Liver (tissue), 8 donors: ENCODE measurements at regions not wholly inside any gene's neighbourhood (a gene's known extent, or its start where the extent isn't known, plus 50 kb on each side); places are given as distances from the start of the nearest gene placed in this dataset.

Source experiments
- DNase-seq: peaks from one replicate; pipeline ENCODE4 v3.0.0-alpha.2; 2017; ENCODE audit warnings: low spot score
- H3K27ac ChIP-seq, 2 donors: one replicate each; pipeline ENCODE4 v1.7.0; 2013; ENCODE audit warnings: inconsistent platforms in 2 of 2, low read length in 2 of 2, control low read depth in 1 of 2, low read depth in 1 of 2, mild to moderate bottlenecking in 1 of 2
- H3K27me3 ChIP-seq, 4 donors: one replicate each; pipeline versions ENCODE4 v1.6.1 to v1.7.0; 2013; ENCODE audit warnings: low read length in 3 of 4, inconsistent platforms in 1 of 4, mild to moderate bottlenecking in 1 of 4, moderate library complexity in 1 of 4; ENCODE audit not compliant: control insufficient read depth in 4 of 4, insufficient read depth in 4 of 4
- H3K36me3 ChIP-seq, 4 donors: one replicate each; pipeline versions ENCODE4 v1.6.1 to v1.7.0; 2013; ENCODE audit warnings: low read length in 3 of 4, mild to moderate bottlenecking in 3 of 4, low read depth in 1 of 4, moderate library complexity in 1 of 4; ENCODE audit not compliant: control insufficient read depth in 4 of 4, insufficient read depth in 3 of 4
- H3K4me1 ChIP-seq, 4 donors: one replicate each; pipeline versions ENCODE4 v1.6.1 to v1.7.0; 2013; ENCODE audit warnings: low read length in 3 of 4, mild to moderate bottlenecking in 3 of 4, moderate library complexity in 1 of 4; ENCODE audit not compliant: control insufficient read depth in 4 of 4, insufficient read depth in 4 of 4
- H3K4me3 ChIP-seq, 3 donors: one replicate each; pipeline versions ENCODE4 v1.6.1 to v1.7.0; 2013; ENCODE audit warnings: low read length in 3 of 3, control low read depth in 1 of 3, low read depth in 1 of 3, mild to moderate bottlenecking in 1 of 3
- H3K9ac ChIP-seq, 2 donors: one replicate each; pipeline ENCODE4 v1.7.0; 2013; ENCODE audit warnings: low read length in 2 of 2, mild to moderate bottlenecking in 2 of 2, moderate library complexity in 2 of 2, control low read depth in 1 of 2, low read depth in 1 of 2
- H3K9me3 ChIP-seq, 4 donors: one replicate each; pipeline versions ENCODE4 v1.6.1 to v1.7.0; 2013; ENCODE audit warnings: low read length in 3 of 4; ENCODE audit not compliant: control insufficient read depth in 4 of 4
- ATF3 ChIP-seq: IDR thresholded peaks from 2 replicates; pipeline ENCODE4 v1.6.1; 2016; ENCODE audit warnings: antibody characterized with exemption
- FOXA1 ChIP-seq: IDR thresholded peaks from 2 replicates; pipeline ENCODE4 v1.6.1; 2016; ENCODE audit warnings: antibody characterized with exemption
- FOXA2 ChIP-seq: IDR thresholded peaks from 2 replicates; pipeline ENCODE4 v1.6.1; 2016; ENCODE audit warnings: antibody characterized with exemption
- GABPA ChIP-seq, 2 donors: IDR thresholded peaks in 1 of 2; conservative IDR thresholded peaks in 1 of 2; 2 replicates each; pipeline ENCODE4 v1.6.1; 2016; ENCODE audit warnings: antibody characterized with exemption in 2 of 2, mild to moderate bottlenecking in 1 of 2, moderate library complexity in 1 of 2
- HNF4G ChIP-seq: IDR thresholded peaks from 2 replicates; pipeline ENCODE4 v1.6.1; 2016; ENCODE audit warnings: antibody characterized with exemption
- JUND ChIP-seq, 2 donors: IDR thresholded peaks; 2 replicates each; pipeline ENCODE4 v1.6.1; 2016; ENCODE audit warnings: antibody characterized with exemption in 2 of 2
- NR2F2 ChIP-seq: IDR thresholded peaks from 2 replicates; pipeline ENCODE4 v1.6.1; 2016; ENCODE audit warnings: antibody characterized with exemption
- RAD21 ChIP-seq, 2 donors: IDR thresholded peaks; 2 replicates each; pipeline ENCODE4 v1.6.1; 2016; ENCODE audit warnings: antibody characterized with exemption in 2 of 2, mild to moderate bottlenecking in 2 of 2
- SP1 ChIP-seq: IDR thresholded peaks from 2 replicates; pipeline ENCODE4 v1.6.1; 2018; ENCODE audit warnings: antibody characterized with exemption, mild to moderate bottlenecking
- YY1 ChIP-seq: IDR thresholded peaks from 2 replicates; pipeline ENCODE4 v1.6.1; 2016; ENCODE audit warnings: antibody characterized with exemption, mild to moderate bottlenecking
- WGBS: extraction: QIAGEN DNeasy Blood & Tissue Kit; methylation state at CpG from one replicate; pipeline ENCODE4 v1.1.7; 2013; 5-methylcytosine and 5-hydroxymethylcytosine counted together
- TF ChIP-seq, protein P1 (sequence below): fragments of 150-350 bp; IDR thresholded peaks from 2 replicates; pipeline ENCODE4 v1.5.1; 2017; ENCODE audit warnings: improper control_type of control experiment, low read depth, low read length; ENCODE audit not compliant: missing input control
- TF ChIP-seq, protein P2 (sequence below): IDR thresholded peaks from 2 replicates; pipeline ENCODE4 v1.6.1; 2016; ENCODE audit warnings: antibody characterized with exemption
- donor health status: healthy.
- donor health status: healthy.
- donor health status: healthy.
- donor health status: healthy.
- donor health status: healthy.

DNA sequence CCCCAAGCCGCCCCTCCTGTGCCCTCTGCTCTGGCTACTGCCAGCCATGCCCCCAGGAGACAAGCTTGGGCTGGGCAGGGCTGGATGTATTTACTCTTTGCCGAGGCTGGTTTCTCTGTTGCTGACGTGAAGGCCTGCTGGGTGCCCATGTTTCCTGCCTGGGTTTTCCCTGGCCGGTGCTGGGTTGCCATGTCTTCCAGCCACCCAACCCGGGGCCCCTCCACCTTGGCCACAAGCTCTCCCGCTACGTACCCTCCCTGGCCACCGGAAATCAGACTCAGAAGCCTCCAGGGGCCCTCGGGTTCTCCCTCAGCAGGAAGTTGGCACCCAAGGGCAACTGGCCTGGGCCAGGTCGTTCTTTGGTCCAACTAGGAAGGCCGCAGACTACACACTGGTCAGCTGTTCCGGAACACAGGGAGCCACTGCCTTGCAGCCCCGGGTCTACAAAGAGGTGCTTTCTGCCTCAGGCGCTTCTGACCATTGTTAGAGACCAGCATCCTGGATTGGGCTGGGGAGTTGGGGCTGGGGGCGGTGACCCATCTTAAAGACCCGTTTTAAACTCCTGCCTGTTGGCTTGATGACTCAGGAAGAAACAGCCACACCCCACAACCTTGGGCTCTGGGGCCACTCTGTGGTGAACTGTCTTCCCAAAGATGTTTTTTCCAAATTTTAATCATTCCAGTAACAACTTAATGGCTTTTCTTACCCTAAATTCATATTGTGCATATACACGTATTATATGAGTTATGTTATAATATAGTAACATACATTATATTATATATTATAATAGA lies 71.2 kb upstream of the RUNX3 start (continued):
- TF ChIP-seq, protein P1, sequence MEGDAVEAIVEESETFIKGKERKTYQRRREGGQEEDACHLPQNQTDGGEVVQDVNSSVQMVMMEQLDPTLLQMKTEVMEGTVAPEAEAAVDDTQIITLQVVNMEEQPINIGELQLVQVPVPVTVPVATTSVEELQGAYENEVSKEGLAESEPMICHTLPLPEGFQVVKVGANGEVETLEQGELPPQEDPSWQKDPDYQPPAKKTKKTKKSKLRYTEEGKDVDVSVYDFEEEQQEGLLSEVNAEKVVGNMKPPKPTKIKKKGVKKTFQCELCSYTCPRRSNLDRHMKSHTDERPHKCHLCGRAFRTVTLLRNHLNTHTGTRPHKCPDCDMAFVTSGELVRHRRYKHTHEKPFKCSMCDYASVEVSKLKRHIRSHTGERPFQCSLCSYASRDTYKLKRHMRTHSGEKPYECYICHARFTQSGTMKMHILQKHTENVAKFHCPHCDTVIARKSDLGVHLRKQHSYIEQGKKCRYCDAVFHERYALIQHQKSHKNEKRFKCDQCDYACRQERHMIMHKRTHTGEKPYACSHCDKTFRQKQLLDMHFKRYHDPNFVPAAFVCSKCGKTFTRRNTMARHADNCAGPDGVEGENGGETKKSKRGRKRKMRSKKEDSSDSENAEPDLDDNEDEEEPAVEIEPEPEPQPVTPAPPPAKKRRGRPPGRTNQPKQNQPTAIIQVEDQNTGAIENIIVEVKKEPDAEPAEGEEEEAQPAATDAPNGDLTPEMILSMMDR = no peak
- TF ChIP-seq HNF4G (no peak), SP1 (no peak), ATF3 (no peak), JUND (IDR thresholded peaks at IDR 0.05) (no peak)

GRCh38 chr1:24999906-25000305 lies 69.8 kb upstream of the RUNX3 start:
- no peaks in the 10 kb centered on the region for H3K36me3 ChIP-seq
- H3K4me1 ChIP-seq = no peaks in the 10 kb centered on the region
- H3K27ac ChIP-seq = no peak overlapping the region
- 92% methylated on average over 4 of the region's 4 CpGs for WGBS
- H3K9me3 ChIP-seq = no peaks in the 10 kb centered on the region
- no peak for DNase-seq
- no peak for TF ChIP-seq FOXA2
- TF ChIP-seq ATF3 = no peak
- no peak for TF ChIP-seq GABPA (IDR thresholded peaks at IDR 0.05 in 1 of 2, conservative IDR thresholded peaks at IDR 0.05 in 1 of 2)
- no peak for TF ChIP-seq SP1
- TF ChIP-seq FOXA1 = no peak
- TF ChIP-seq, protein P2, sequence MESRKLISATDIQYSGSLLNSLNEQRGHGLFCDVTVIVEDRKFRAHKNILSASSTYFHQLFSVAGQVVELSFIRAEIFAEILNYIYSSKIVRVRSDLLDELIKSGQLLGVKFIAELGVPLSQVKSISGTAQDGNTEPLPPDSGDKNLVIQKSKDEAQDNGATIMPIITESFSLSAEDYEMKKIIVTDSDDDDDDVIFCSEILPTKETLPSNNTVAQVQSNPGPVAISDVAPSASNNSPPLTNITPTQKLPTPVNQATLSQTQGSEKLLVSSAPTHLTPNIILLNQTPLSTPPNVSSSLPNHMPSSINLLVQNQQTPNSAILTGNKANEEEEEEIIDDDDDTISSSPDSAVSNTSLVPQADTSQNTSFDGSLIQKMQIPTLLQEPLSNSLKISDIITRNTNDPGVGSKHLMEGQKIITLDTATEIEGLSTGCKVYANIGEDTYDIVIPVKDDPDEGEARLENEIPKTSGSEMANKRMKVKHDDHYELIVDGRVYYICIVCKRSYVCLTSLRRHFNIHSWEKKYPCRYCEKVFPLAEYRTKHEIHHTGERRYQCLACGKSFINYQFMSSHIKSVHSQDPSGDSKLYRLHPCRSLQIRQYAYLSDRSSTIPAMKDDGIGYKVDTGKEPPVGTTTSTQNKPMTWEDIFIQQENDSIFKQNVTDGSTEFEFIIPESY = no peak
- H3K27me3 ChIP-seq = no peaks in the 10 kb centered on the region
- H3K4me3 ChIP-seq = no peak overlapping the region
- H3K9ac ChIP-seq = no peak overlapping the region

DNA sequence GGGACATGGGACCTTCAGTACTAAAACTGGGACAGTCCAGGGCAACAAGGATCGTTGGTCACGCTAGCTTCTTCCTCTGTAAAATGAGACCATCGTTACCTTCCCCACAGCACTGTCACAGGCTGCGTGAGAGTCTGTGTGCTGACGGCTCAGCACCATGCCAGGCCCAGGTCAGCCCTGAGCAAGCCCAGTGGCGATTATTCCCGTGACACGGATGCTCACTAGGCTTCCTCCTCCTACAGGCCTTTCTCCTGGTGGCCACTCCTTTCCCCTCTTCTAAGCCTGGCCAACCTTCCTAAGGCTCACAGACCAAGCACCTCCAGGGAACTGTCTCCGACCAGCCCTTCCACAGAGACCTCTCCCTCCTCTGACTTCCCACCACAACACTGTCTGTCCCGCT lies 69.3 kb upstream of the RUNX3 start:
- no peak overlapping the region for H3K4me3 ChIP-seq
- H3K27me3 ChIP-seq = no peaks in the 10 kb centered on the region
- H3K9ac ChIP-seq = no peak overlapping the region
- H3K4me1 ChIP-seq = no peaks in the 10 kb centered on the region
- H3K27ac ChIP-seq = no peak overlapping the region
- 86% methylated on average over 10 of the region's 10 CpGs for WGBS
- H3K9me3 ChIP-seq = no peaks in the 10 kb centered on the region
- TF ChIP-seq NR2F2 = no peak
- TF ChIP-seq, protein P2 = no peak
- no peak for TF ChIP-seq YY1
- no peak for TF ChIP-seq HNF4G
- no peak for TF ChIP-seq RAD21 (IDR thresholded peaks at IDR 0.05)
- no peak for DNase-seq
- no peaks in the 10 kb centered on the region for H3K36me3 ChIP-seq
